Left ventricle myocardium superior (tissue), 1 donor: ENCODE measurements at regions not wholly inside any gene's neighbourhood (a gene's known extent, or its start where the extent isn't known, plus 50 kb on each side); places are given as distances from the start of the nearest gene placed in this dataset.
"Not testable (repeated sequence)": the region's sequence is repeated elsewhere in the genome, so short reads cannot be mapped to it uniquely, and the experiment has no call there.

ENCODE experiments used
- ATAC-seq: fragments of 200-7000 bp; cut with Tn5 transposase; one replicate; pipeline ENCODE4 v1.9.1; 2020; ENCODE audit warnings: mild to moderate bottlenecking, moderate library complexity
- DNase-seq: peaks from one replicate; pipeline ENCODE4 v3.0.0-alpha.2; 2020
- intact Hi-C: fragments of 100-400 bp; cut with micrococcal nuclease; formaldehyde crosslinking; loops from one replicate; pipeline ENCODE4 v1.11.0; 2022
- donor health status: DM: no; HTN: yes; CAD: no; lungs with severe emphysema.

DNA sequence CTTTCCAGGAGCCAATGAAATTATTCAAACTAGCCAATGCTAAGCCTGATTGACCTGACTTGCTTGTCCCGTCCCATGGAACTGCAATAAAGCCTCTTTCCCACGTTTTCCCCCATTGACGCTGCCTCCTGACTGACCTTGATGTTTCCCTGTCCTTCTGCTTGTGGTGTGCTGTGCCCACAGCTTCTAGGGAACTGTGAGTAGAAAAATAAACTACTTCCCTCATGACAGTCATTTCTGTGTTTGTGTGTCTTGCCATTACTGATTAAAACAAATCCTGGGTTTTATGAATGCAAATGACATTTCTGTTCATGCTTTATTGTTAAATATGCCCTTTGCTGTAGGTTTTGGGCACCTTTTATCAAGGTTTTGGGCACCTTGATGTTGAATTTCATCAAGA is 91.3 kb upstream of the ABI1 start:
- ATAC-seq = no peak
- DNase-seq = no peak
- intact Hi-C loops = no loop called here

DNA sequence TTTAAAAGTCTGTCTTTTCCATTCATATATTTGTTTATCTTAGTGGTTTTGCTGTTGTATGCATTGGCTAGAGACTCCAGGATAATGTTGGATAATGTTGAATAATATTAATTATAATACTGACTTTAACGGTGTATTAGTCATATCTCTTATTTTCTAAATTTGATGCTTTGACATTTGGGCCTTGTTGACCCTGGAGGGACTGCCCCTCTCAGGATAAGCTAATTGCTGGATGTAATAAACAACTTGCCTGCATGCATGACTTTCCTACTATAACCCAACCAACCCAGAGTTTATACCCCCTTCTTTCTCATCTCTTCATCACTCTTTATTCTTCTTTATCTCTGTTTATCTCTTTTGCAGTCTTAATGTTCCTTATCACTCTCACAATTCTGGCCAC is 90.9 kb upstream of the ABI1 start:
- DNase-seq (no peak), ATAC-seq (no peak)
- intact Hi-C loops = no loop called here

DNA sequence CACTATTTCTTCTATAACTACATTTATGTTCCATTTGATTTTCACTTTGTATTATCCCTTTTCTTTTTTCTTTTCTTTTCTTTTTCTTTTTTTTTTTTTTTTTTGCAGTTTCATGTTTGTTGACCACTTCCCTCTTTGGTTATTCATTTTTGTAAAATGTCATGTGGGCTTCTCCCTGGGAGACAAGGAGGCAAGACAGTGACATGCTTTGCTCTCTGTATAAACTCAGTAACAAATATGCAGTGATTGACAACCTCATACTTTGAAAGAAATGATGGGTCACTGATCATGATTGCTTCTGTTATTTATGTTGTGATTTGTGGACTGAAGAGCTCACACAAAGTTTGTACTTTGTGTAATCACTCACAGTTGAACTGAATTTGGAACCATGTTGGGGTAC is 90.2 kb upstream of the ABI1 start:
- intact Hi-C loops = no loop called here
- DNase-seq (no peak), ATAC-seq (no peak)

DNA sequence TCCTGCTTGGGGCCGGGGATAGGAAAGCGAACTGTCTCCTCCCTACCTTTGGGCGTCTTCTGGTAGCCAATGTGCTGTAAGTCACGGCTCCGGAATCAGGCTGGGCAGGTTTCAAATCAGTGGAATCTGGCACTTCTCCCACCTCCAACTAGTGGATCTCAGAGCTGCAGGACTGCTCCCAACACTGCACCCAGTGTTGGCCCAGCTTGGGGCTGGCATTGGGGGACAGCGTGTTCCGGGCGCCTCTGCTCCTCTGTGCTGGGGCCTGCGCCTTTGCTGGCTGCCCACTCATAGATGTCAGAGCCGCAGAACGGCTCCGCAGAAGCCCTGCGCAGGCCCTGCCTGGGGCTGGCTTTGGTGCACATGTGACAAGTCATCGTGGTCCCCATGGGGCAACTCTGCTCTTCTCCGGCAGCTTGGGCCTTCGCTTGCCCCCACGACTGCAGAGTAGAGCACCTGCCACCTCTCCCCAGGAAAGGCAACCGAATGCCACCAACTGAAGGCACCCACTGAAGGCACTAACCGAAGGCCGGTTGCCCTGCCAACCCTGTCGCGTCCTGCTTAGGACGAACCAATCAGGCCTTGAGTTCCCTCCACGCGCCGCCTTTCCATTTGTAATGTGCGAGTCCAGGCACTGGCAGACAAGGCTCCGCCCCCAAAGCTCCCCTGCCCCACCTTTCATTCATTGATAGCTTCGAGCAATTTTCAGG is 85.5 kb upstream of the ABI1 start:
- ATAC-seq (peak; percentile 21), DNase-seq (no peak)
- intact Hi-C loops = no loop called here

DNA sequence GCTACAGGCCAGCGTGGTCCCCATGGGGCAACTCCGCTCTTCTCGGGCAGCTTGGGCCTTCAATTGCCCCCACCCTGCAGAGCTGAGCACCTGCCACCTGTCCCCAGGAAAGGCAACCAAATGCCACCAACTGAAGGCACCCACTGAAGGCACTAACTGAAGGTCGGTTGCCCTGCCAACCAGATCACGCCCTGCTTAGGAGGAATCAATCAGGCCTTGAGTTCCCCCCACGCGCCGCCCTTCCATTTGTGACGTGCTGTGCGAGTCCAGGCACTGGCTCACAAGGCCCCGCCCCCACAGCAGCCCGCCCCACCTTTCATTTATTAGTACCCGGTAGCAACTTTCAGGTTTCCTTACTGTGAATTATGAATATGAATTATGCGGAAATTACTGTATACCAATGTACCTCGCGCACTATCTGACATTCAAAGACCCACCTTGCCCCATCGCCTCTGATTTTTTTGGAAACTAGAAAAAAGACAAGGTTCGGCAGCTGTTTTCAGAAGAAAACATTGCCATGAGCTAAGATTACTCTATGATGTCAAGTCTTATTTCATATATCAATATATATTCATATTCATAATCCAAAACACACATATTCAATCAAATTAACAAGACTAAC is 83.6 kb upstream of the ABI1 start:
- DNase-seq = no peak
- intact Hi-C loops = no loop called here
- no peak for ATAC-seq

DNA sequence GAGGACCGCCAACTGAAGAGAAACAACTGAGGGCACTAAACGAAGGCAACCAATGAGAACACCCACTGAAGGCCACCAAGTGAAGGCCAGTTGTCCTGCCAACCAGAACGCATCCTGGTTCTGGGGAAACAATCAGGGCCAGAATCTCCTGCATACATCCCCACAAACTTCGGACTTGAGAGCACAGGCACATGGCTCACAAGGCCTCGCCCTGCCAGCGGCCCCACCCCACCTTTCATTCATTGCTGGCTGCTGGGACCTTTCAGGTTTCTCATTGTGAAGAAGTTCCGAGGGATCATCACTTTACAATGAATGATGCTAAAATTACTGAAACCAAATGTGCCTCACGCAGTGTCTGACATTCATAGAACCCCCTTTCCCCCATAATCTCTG is 79.2 kb upstream of the ABI1 start:
- DNase-seq (no peak), ATAC-seq (no peak)
- intact Hi-C loops = no loop called here

DNA sequence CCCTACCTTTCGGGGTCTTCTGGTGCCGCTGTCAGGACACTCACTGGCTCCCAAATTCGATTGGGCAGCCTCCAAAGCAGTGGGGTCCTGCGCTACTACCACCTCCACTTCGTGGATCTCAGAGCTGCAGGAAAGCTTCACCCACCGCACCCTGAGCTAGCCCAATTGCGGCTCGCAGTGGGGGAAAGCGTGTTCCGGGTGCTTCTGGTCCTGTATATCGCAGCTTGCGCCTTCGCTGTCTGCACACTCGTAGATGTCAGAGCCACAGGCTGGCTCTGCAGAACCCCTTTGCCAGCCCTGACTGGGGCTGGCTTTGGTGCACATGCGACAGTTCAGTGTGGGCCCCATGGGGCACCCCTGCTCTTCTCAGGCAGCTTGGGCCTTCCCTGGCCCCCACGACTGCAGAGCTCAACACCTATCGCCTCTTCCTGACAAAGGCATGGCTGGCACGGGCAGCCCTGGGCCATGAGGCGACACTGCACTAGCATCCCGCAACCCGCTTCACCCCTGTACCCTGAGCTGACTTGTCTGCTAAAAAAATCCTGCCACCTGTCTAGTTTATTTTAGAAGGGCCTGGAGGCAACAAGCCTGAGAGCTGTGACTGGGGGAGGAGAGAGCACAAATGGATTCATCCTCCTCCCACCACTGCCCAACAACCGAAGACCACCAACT is 78.7 kb upstream of the ABI1 start:
- ATAC-seq = no peak
- intact Hi-C loops = no loop called here
- DNase-seq = no peak

DNA sequence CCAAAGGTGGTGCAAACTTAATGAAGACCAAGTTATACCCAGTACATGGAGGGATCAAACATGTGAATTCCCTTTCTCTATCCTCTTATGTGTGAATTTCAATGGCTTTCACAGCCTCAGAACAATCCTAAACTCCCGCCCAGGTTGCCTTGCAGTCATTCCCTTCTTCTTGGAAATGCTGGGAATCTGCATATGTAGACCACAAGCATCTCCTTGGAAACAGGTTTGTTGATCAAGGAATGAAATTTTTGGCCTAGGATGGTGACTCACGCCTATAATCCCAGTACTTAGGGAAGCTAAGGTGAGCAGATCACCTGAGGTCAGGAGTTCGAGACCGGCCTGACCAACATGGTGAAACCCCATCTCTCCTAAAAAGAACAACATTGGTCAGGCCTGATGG is 77.8 kb upstream of the ABI1 start:
- no peak for ATAC-seq
- intact Hi-C loops = no loop called here
- no peak for DNase-seq

DNA sequence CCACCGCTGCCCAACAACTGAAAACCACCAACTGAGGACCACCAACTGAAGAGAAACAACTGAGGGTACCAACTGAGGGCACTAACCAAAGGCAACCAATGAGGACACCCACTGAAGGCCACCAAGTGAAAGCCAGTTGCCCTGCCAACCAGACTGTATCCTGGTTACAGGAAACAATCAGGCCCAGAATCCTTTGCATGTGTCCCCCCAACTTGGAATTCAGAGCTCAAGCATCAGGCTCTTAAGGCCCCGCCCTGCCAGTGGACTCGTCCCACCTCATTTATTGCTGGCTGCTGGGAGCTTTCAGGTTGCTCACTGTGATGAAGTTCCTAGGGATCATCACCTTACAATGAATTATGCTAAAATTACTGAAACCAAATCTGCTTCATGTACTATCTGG is 76.6 kb upstream of the ABI1 start:
- intact Hi-C loops = no loop called here
- no peak for ATAC-seq
- no peak for DNase-seq

DNA sequence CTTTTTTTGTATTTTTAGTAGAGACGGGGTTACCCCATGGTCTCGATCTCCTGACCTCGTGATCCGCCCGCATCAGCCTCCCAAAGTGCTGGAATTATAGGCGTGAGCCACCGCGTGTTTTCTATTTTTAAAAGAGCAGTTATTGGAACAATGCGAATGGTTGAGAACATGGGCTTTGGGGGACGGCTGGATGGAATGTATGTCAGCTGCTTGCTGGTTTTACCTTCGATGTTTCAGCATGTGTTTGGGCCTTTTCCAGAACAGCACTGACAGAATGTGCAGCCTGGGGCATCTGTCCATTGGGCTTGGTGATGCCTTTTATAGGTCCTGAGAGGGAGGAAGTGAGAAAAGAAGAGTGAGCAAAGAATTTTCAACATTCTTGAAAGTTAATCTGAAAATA is 73.4 kb upstream of the ABI1 start:
- DNase-seq, intact Hi-C loops, ATAC-seq: not testable (repeated sequence)

DNA sequence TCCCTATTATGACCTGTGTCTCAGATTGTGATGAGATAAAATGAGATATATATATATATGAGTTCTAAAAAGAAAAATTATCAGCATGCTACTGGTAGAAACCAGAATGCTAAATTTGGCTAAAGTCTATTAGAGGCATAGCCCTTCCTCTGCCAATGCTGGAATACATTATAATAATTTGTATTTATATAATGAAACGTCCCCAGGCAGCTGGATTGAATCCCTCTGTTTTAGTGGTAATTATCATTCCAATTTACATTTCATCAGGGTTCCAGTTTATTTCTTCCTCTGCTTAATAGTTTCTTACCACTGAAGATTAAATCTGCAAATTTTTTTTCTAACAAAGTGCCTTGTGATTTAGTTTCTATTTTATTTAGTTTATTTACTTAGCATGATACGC is 71.8 kb upstream of the ABI1 start:
- DNase-seq (no peak), ATAC-seq (no peak)
- intact Hi-C loops = no loop called here

DNA sequence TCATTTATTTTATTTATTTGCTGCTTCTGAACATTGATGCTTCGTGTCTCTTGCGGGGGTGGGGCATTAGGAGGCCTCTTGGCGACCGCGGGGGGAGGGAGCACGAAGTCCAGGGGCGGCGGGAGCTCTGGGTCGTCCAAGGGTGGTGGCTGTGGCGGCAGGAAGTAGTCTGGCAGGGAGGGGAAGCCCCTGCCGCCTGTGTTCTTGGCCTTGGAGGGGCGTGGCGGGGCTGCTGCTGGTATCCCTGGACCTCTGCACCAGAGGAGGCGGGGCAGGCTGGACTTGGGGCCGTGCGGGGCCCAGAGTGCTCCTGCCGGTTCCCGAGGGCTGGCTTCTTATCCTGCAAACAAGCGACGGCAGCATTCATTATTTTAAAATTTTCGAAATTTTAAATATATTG is 70.5 kb upstream of the ABI1 start:
- DNase-seq (peak; percentile 39), ATAC-seq (peak; percentile 64)
- intact Hi-C loops = no loop called here

DNA sequence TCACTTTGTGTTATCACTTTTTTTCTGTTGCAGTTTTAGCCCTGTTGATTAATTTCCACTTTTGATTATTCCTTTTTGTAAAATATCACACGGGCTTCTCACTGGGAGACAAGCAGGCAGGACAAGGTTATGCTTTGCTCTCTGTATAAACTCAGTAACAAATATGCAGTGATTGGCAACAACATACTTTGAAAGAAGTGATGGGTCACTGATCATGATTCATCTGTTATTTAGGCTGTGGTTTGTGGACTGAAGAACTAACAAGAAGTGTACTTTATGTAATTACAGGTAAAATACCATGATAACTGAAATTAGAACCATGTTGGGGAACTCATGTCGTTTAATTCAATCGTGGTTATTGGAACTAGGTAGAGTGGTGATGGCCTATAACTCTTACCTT is 62.1 kb upstream of the ABI1 start:
- DNase-seq, ATAC-seq, intact Hi-C loops: not testable (repeated sequence)

DNA sequence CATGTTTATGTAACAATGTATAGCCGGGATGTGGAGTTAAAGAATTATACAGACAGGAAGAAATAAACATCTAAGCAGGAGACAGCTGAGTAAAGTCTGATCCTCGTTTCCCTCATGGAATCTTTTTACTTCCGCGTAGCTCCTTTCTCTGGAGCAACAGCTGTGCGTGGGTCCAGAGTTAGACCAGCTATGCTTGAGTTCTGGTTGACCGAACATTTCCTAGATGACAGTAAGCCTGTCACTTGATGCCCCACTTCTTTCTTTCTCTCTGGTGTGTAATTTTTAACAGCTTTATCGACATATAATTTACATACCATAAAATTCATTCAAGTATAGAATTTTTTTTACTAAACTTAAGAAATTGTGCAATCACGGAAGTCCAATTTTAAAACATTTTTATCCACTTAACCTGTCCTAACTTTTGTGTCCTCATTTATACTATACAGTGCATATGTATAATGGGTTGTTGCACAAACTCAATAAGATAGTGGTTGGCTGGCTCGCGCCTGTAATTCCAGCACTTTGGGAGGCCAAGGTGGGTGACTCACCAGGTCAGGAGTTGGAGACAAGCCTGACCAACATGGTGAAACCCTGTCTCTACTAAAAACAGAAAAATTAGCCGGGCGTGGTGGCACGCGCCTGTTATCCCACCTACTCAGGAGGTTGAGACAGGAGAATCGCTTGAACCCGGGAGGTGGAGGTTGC is 58.5 kb upstream of the ABI1 start:
- intact Hi-C loops, ATAC-seq, DNase-seq: not testable (repeated sequence)

DNA sequence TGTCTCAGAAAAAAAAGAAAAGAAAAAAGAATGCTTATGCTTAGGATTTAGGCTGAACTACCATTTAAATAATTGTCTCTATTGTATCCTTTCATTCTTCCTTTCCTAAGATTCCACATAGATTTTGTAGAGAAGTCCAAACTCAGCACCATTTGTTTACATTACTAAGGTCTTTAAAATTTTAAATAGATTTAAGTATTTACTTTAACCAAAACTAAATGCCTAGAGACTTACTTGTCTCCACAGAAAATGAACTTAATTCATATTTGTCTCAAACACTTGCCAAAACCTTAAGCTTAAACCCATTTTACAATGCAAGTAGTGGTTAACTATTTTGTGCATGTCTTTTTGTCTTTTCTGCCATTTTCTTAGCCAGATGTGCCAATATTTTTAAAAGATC is 54.1 kb upstream of the ABI1 start:
- ATAC-seq = no peak
- intact Hi-C loops = no loop called here
- no peak for DNase-seq

DNA sequence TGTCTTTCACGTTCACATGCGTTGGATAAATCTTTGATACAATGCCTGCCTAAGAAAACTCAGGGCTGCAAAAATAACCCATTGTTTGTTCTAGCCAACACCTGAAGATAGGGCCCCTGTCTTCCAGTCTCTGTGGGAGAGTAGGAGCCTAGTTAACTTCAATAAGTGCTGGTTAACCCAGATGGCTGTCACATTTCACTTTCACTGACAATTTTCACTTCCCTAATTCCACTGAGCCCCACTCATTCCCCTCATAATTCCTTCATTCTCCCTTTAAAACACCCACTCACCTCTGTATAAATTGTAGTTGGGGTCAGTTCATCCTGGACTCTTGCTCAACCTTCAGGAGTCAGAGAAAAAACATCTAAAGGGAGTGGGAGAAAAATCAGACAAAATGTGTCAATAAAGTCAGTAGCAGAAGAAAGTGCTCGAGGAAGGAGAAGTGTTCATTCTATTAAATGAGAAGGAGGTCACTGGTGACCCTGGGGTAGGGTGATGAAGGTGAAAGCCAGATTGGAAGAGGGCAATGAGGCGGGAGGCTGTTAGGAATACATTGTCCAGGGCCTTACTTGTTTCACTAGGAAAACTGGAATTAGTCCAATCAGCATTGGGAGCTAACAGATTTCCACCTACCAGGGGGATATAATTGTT is 51.2 kb upstream of the ABI1 start:
- DNase-seq = no peak
- intact Hi-C loops = no loop called here
- no peak for ATAC-seq
